Spleen (tissue), 7 donors: ENCODE measurements at regions not wholly inside any gene's neighbourhood (a gene's known extent, or its start where the extent isn't known, plus 50 kb on each side); places are given as distances from the start of the nearest gene placed in this dataset.

Experiments
- CTCF ChIP-seq, 11 experiments: fragments of 200-600 bp in 7 of 11; fragments of 450-650 bp in 4 of 11; sonication (generic) in 4 of 11; IDR thresholded peaks in 8 of 11; conservative IDR thresholded peaks in 3 of 11; 1 replicate in 7 of 11; 2 replicates in 4 of 11; pipeline versions ENCODE4 v1.4.0 to v1.8.0; 2016 to 2021; ENCODE audit warnings: antibody characterized with exemption in 11 of 11, inconsistent platforms in 4 of 11, mild to moderate bottlenecking in 1 of 11
- POLR2A ChIP-seq, 3 donors: fragments of 450-650 bp; IDR thresholded peaks; one replicate each; pipeline ENCODE4 v1.5.1; 2017; ENCODE audit warnings: antibody characterized with exemption in 3 of 3, mild to moderate bottlenecking in 1 of 3
- POLR2AphosphoS5 ChIP-seq, 3 donors: sonication (generic); formaldehyde crosslinking; IDR thresholded peaks; one replicate each; pipeline ENCODE4 v1.5.1; 2017; ENCODE audit warnings: antibody characterized with exemption in 3 of 3
- donor health status: DM: no; HTN: no; CAD: no; lungs with moderate emphysema.
- donor health status: DM: no; HTN: no; CAD: no.
- donor health status: DM: no; HTN: no; CAD: no.

GRCh38 chr6:50249493-50249892 lies 199.8 kb upstream of the DEFB112 start:
- no peak for TF ChIP-seq POLR2AphosphoS5 (IDR thresholded peaks at IDR 0.05)
- TF ChIP-seq CTCF (IDR thresholded peaks at IDR 0.05 in 8 of 11, conservative IDR thresholded peaks at IDR 0.05 in 3 of 11) = no peak
- no peak for TF ChIP-seq POLR2A (IDR thresholded peaks at IDR 0.05)
